ENCODE measurements at regions not wholly inside any gene's neighbourhood (a gene's known extent, or its start where the extent isn't known, plus 50 kb on each side); places are given as distances from the start of the nearest gene placed in this dataset.
A peak's percentile ranks its signal among the peaks of the same experiment; 100 is the strongest.

DNA sequence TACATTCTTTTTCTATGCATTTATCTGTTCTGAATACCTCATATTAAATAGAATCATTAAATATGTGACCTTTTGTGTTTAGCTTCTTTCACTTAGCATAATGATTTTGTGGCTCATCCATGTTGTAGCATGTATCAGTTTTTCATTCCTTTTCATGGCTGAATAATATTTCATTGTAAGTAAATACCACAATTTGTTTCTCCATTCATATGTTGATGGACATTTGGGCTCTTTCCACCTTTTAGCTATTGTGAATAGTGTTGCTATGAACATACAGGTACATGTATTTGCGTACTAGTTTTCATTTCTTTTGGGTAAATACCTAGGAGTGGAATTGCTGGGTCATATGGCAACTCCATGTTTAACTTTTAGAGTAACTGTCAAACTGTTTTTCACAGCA, 85.1 kb downstream of the GNL3L start:
- H3K9me3 ChIP-seq: peaks cover 2% of the 10 kb centered on the region
- ATAC-seq (no peak), DNase-seq (no peak)
- TF ChIP-seq, protein P1, sequence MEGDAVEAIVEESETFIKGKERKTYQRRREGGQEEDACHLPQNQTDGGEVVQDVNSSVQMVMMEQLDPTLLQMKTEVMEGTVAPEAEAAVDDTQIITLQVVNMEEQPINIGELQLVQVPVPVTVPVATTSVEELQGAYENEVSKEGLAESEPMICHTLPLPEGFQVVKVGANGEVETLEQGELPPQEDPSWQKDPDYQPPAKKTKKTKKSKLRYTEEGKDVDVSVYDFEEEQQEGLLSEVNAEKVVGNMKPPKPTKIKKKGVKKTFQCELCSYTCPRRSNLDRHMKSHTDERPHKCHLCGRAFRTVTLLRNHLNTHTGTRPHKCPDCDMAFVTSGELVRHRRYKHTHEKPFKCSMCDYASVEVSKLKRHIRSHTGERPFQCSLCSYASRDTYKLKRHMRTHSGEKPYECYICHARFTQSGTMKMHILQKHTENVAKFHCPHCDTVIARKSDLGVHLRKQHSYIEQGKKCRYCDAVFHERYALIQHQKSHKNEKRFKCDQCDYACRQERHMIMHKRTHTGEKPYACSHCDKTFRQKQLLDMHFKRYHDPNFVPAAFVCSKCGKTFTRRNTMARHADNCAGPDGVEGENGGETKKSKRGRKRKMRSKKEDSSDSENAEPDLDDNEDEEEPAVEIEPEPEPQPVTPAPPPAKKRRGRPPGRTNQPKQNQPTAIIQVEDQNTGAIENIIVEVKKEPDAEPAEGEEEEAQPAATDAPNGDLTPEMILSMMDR (IDR thresholded peaks at IDR 0.05): no peak
- no peaks in the 10 kb centered on the region for H3K4me1 ChIP-seq (ENCODE audit: low read depth)
- H3K36me3 ChIP-seq (ENCODE audit: low read depth): no peaks in the 10 kb centered on the region
- intact Hi-C loops (cut with DNase I, micrococcal nuclease): no loop called here
- H3K4me3 ChIP-seq: no peak overlapping the region

DNA sequence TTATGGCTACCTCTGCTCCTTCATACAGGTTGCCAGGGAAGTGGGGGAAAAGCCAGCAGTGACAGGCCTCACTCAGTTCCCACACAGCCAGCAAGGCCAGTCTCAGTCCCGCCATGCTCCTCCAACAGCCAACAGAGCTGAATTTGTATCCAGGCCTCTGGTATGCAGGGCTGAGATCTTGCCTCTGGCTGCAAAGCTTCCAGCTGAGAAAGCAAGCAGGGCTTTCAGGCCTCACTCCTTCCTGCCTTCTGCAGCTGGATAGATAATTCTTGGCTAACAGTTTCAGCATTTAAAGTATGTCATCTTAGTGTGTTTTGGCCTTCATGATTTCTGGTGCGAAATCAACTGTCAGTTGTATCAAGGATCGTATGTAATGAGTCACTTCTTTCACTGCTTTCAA, 103.6 kb downstream of the GNL3L start:
- DNase-seq: no peak
- no peaks in the 10 kb centered on the region for H3K9me3 ChIP-seq
- no peaks in the 10 kb centered on the region for H3K4me1 ChIP-seq (ENCODE audit: low read depth)
- intact Hi-C loops (cut with DNase I, micrococcal nuclease): no loop called here
- TF ChIP-seq, protein P1 (IDR thresholded peaks at IDR 0.05): no peak
- no peaks in the 10 kb centered on the region for H3K36me3 ChIP-seq (ENCODE audit: low read depth)
- H3K4me3 ChIP-seq: no peak overlapping the region
- no peak for ATAC-seq

DNA sequence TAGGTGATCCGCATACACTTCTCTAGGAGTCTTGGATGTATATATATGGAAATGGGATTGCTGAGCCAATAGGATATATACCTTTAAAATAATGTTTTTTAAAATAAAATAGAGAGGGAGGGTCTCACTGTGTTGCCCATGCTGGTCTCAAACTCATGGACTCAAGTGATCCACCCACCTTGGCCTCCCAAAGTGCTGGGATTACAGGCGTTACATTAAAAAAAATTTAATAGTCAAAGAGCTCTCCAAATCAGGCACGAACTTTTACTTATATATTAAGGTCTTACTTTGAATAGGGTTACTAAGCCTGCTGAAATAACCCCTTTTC, 109.0 kb downstream of the GNL3L start:
- Histone ChIP-seq H3K4me1 (ENCODE audit: low read depth) (peaks cover 3% of the 10 kb centered on the region), H3K4me3 (no peak overlapping the region), H3K36me3 (ENCODE audit: low read depth) (no peaks in the 10 kb centered on the region), H3K9me3 (no peaks in the 10 kb centered on the region)
- ATAC-seq (no peak), DNase-seq (no peak)
- TF ChIP-seq, protein P1 (IDR thresholded peaks at IDR 0.05): no peak
- intact Hi-C loops (cut with DNase I, micrococcal nuclease): no loop called here

DNA sequence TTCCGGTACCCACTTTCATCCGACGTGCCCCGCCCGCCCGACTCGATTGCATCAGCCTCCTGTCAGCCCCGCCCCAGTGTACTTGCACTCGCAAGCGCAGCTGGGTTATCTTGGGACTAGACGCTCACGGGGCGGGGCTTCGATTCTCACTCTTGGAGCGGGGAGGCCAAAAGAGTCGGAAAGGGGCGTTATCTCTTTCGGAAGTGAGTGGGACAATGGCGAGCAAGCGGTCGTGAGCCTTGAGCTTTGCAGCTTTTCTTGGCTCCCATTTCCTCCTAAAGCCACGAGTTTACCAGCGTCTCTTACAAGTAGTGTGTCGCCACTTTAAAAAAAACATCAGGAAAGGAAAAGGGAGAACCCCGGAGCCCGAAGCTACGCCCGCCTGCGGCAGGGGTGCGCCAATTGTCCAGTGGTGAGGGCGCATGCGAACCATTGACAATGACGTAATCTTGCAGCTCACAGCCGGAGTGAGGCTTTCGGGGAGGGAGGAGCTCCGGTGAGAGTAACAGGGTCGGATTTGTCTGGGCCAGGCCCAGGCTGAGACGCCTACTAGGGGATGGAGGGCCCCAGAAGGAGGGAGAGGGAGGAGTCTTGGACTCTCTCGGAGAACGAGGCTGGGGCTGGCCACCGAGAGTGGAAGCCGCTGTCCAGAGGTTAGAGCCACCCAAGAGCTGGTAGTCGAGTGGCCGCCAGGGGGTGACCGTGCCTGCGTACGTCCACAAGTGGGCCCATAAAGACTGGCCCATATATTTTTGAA, 109.5 kb downstream of the GNL3L start:
- ATAC-seq: peak; percentile 95
- H3K4me1 ChIP-seq (ENCODE audit: low read depth): peaks cover 3% of the 10 kb centered on the region
- TF ChIP-seq, protein P1 (IDR thresholded peaks at IDR 0.05): no peak
- peak overlapping the region; percentile 19 for H3K4me3 ChIP-seq
- H3K36me3 ChIP-seq (ENCODE audit: low read depth): no peaks in the 10 kb centered on the region
- no peaks in the 10 kb centered on the region for H3K9me3 ChIP-seq
- DNase-seq: peak; percentile 92 to 96 (median 94)
- intact Hi-C loops (cut with DNase I, micrococcal nuclease): no loop called here

DNA sequence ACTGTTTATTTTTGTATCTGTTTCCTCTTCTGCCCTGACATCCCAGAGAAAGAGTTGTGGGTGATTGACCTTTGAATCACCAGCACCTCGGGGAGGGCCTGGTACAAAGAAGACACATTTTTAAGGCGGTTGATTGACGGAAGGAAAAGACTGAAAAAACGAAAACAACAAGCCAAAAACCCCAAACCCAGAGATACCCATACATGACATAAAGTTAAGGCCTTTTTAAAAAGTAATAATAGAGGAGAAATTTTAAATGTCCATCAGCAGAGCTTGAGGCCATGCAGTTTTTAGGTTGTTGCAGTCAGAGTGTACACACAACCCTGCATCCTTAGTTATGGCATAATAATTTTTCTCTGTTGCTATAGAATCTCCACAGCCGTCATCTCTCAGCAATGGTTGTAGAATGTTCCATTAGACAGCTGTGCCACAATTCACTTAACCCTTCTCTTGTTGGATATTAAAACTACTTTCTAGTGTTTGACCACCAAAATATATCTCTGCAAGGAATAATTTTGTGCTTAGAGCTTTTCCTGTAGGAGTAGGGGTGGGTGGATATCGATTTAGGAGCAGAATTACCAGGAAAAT, 110.2 kb downstream of the GNL3L start:
- intact Hi-C loops (cut with DNase I, micrococcal nuclease): no loop called here
- Histone ChIP-seq H3K4me1 (ENCODE audit: low read depth) (peaks cover 3% of the 10 kb centered on the region), H3K9me3 (no peaks in the 10 kb centered on the region), H3K36me3 (ENCODE audit: low read depth) (no peaks in the 10 kb centered on the region), H3K4me3 (no peak overlapping the region)
- no peak for DNase-seq
- TF ChIP-seq, protein P1 (IDR thresholded peaks at IDR 0.05): no peak
- no peak for ATAC-seq

All from mucosa of descending colon (tissue), 3 donors.